ENCODE measurements at regions not wholly inside any gene's neighbourhood (a gene's known extent, or its start where the extent isn't known, plus 50 kb on each side); places are given as distances from the start of the nearest gene placed in this dataset.

- no peak for DNase-seq
Observed at GRCh38 chr17:79233916-79234551, 159.4 kb downstream of the ENGASE start.

DNA sequence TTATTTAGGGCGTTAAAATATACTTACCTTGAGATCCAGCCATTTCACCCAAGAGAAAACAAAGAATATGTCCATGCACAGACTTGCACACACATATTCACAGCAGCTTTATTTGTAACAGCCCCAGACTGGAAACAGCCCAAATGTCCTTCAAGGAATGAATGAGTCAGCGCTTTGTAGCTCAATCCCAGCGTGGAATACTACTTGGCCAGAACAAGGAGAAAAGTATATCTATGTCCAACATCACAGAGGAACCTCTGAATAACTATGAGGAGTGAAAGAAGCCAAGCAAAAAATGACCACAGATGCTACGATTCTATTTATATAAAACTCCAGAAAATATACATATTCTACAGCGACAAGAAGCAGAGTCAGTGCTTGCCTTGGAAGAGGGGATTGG lies 158.3 kb downstream of the ENGASE start:
- DNase-seq = no peak

GRCh38 chr17:79231766-79232287 lies 157.2 kb downstream of the ENGASE start:
- DNase-seq = no peak

- no peak for DNase-seq
Observed at GRCh38 chr17:79230576-79230975, 156.0 kb downstream of the ENGASE start.

DNA sequence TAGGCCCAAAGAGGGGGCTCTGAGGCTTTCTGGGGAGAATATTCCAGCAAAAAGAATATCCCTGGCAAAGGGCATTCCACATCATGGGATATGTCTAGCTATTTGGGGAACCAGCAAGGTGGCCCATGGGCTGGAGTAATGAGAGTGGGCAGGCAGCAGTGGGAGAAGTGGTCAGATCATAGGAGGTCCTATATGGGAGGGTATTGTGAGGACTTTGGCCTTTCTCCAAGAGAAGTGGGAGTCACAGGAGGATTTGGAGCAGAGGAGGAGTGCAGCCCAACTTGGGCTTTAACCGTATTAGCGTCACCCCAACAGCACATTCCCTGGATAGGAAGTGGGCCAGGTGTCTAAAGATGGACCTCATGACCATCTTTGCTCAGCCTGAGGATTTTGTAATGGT lies 151.4 kb downstream of the ENGASE start:
- no peak for DNase-seq

DNA sequence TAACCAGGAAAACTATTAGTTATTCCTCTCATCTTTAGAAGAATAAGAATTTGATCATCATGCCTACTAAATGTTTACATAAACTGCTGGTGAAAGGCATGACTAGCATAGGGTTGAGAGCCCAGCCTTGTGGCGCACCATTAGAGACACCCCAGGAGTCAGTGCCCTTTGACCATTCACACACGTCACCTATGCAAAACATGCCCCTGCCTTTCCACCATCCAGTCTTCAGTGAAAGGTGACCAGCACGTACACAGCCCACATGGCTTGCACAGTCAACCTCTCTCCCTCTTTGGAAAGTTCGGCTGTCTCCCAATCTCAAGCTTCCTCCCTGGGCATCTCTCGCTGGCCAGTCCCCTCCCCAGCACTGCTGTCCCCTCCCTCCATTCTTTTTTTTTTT lies 150.3 kb downstream of the ENGASE start:
- DNase-seq = no peak

DNA sequence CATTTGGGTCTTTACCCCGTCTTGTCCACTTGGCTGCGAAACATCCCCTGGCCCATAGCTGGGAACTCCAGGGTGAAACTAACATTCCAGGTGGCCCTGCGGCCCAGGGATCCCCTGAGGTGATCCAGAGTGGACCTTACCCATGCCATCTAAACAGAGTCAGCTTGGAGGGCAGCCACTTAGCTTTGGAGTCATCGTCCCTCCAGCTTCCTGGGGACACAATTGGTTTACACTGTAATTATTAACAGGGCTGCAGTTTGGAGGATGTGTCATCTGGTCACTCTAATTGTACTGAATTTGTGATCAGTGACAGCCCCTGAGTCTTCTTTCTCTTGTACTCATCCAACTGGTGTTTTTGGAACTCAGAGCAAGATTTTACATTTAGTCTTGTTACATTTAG lies 149.9 kb downstream of the ENGASE start:
- no peak for DNase-seq

DNA sequence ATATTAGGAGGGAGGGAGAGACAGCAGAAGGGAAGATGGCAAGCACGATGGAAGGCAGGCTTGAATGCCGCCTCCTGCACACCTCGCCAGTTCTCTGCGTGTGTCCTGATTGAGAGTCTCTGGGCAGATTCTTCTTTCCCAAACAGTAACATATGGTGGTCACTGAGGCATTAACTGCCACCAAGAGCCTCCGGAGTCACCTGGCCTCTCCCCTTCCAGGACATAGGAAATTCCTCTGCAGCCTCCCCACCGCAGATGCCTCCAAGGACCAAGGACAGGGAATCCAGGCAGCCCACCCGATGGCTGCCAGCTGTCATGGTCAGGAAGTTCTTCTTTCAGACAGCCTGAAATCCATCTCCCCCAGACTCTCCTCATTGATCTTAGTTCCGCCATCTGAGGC lies 149.3 kb downstream of the ENGASE start:
- DNase-seq = no peak

DNA sequence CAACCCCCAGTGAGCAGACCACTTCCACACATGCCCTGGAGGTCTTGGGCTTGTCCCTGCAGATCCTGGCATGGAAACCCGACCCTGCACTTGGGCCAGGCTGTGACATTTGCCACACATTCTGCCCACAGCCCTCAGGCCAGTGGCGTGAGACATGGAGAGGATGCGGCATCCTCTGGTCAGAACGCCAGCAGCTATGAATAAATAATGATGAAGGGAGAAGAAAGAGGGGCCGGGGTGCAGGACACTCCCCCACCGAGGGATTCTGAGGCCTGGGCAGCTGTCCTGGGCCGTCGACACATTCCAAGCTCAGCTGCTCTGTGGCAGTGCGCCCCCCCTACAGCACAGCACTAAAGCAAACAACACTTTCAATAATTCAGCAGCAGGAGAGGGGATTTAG lies 148.8 kb downstream of the ENGASE start:
- DNase-seq = no peak

DNA sequence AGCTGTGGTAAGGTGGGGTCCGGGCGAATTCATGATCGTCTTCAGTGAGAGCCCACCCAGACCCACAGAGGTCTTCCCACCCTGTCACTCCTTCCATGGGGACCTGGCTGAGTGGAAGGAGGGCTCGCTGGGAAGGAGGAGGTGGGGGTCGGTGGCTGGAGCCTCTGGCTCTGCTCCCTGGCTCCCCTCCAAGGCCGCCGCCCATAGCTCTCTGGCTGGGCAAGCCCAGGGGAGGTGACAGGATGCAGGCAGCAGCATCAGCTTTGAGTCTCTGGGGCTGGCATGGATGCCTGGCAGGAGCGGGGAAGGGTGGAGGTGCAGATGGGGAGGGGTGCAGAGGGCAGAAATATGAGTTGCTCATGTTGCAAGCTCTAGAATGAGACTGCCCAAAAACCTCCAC lies 147.0 kb downstream of the ENGASE start:
- DNase-seq = no peak

DNA sequence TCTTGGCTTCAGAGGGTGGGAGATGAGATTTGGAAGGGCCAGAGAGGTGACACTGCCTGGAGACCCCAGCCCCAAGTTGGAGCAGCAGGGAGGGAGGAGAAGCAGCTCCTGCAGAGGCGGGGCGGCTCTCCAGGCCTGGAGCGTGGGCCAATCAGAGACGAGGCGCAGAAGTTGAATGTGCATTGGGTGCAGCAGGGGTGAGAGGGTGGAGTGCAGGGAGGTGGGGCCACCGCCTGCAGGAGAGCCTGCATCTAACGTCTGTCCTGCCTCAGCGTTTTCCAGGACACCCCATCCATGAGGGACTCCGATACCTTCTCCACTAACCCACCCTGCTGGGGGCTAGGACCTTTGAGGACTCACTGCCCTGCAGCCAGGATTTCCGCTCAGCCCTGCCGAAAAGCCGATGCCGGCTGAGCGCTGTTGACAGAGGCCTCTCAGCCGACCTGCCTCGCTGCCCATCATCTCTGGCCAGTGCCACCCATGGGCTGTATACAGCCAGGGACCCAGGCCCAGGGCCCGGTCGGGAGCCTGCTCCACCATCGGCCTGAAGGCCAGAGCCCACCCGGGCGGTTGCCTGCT lies 146.2 kb downstream of the ENGASE start:
- DNase-seq = no peak

GRCh38 chr17:79220201-79220712 lies 145.6 kb downstream of the ENGASE start:
- DNase-seq = no peak

GRCh38 chr17:79219208-79219935 lies 144.7 kb downstream of the ENGASE start:
- no peak for DNase-seq

- DNase-seq = no peak
Observed at GRCh38 chr17:79218825-79219200, 144.2 kb downstream of the ENGASE start.

DNA sequence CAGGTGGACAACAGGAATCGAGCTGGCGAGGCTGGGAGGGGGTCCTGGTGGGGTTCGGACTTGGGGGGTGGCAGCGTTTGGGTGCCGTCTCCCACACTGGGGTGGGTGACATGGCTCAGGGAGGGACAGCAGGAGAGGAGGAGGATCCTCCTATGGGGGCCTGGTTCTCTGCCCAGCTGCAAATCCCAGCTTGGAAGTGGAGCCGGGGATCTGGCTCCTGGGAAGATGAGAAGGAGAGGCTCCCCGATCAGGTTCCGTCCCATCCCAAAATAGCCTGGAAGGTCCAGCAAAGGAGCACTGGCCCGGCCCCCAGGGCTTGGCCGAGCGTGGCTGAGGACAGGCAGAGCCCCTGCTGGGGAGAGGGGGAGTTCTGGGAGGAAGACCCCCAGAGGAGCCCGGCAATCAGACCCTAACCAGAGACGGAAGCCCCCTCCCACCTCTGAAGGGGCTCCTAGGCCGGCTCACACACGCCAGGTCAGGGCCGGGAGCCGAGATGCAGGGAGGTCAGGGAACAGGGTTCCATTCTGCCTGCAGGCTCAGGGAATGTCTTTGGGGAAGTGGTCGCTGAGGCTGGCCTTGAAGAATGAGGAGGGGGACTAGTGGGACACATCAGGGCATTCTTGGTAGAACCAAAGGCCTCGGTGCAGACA lies 143.7 kb downstream of the ENGASE start:
- no peak for DNase-seq

- DNase-seq = no peak
Observed at GRCh38 chr17:79217473-79218135, 143.0 kb downstream of the ENGASE start.

GRCh38 chr17:79216826-79217225 lies 142.2 kb downstream of the ENGASE start:
- no peak for DNase-seq

- no peak for DNase-seq
Observed at GRCh38 chr17:79216391-79216790, 141.8 kb downstream of the ENGASE start.

DNA sequence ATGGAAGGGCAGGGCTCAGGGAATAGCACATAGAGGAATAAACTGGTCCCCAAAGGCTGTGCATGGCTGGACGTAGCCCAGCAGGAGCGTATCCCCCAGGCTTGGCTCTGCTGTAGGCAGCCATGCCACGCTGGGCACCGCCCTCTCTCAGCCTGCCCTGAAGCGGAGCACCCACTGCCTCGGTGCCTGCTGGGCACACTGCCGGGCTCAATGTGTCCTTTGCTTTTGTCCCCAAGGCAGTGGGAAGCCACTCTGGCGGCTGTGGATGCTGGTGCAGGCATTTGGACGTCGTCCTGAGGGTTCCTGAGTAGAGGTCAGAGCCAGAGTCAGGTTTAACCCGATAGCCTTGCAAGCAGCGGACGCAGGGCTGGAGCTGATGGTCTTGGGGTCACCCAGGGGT lies 141.0 kb downstream of the ENGASE start:
- no peak for DNase-seq

DNA sequence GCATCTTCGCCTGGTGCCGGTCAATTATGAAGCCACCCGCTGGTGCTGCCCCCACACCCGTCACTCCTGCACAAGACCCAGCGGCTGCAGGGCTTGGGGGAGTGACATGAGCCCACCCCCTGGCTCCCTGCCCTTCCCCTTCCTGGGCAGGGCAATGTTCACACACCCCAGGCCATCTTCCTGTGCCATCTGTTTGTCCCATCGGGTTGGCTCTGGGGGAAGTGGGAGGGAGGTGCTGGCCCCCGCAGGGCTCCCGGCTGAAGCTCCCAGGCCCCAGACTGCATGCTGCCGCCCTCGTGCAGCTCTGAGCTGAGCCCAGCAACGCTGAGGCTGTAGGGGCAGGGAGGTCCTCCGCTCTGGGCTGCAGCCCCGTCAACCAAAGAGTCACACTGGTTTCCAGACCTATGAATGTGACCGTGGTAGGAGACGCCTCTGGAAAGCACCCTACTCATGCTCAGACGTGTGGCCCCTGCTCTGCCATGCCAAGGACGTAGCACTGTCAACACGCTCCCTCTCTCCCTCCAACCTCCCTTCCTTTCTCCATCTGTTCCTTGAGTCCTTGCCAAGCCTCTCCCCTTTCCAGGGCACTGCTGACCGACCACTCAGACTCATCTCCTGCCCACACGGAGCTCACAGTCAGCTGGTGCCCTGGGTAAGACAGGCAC lies 140.4 kb downstream of the ENGASE start:
- no peak for DNase-seq

DNA sequence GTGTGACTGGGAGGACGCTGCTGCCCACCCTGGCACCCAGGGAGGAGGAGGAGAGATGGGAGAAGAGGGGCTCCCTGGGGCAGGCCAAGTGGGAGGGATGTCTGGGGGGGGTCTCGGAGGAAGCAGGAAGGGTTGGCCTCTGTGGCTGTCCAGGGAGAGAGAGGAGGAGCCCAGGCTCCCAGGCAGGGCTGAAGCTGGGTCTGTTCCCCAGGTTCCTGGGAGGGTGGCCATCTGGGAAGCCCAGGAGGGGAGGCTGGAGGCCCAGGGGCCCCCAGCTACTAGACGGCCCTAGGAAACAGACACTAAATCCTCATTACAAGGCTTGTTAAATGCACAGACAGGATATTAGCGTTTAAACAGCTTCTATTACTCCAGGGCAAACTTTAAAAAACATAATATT lies 139.8 kb downstream of the ENGASE start:
- DNase-seq = no peak

- no peak for DNase-seq
Observed at GRCh38 chr17:79213305-79213704, 138.7 kb downstream of the ENGASE start.
